Activated T-helper 1 cell treated with anti-CD3 and anti-CD28 coated beads, Interleukin-12 subunit alpha, Interleukin-12 subunit beta, Interleukin-2, Interleukin-4 antibody, amounts not matched to agents 30 ng/mL and 10 ng/mL and 1 ng/mL, durations not matched to agents 14 hours and 24 hours and 36 hours (primary cell): ENCODE measurements at regions not wholly inside any gene's neighbourhood (a gene's known extent, or its start where the extent isn't known, plus 50 kb on each side); places are given as distances from the start of the nearest gene placed in this dataset.

Experiments
- DNase-seq: peaks from one replicate; pipeline ENCODE4 v3.0.0; 2021; ENCODE audit warnings: low spot score
- H3K27ac Mint-ChIP-seq: one replicate; pipeline ENCODE4 v1.8.0; 2021; ENCODE audit warnings: mild to moderate bottlenecking, mixed read lengths
- H3K27me3 Mint-ChIP-seq: one replicate; pipeline ENCODE4 v1.8.0; 2022; ENCODE audit warnings: mild to moderate bottlenecking, moderate library complexity, mixed read lengths; ENCODE audit not compliant: insufficient read depth
- H3K36me3 Mint-ChIP-seq: one replicate; pipeline ENCODE4 v1.8.0; 2021; ENCODE audit warnings: low read depth, mixed read lengths
- H3K4me1 Mint-ChIP-seq: one replicate; pipeline ENCODE4 v1.8.0; 2021; ENCODE audit warnings: low read depth, mixed read lengths
- H3K4me3 Mint-ChIP-seq: one replicate; pipeline ENCODE4 v1.8.0; 2021; ENCODE audit warnings: mild to moderate bottlenecking, moderate library complexity, mixed read lengths
- H3K9me3 Mint-ChIP-seq: one replicate; pipeline ENCODE4 v1.8.0; 2021; ENCODE audit warnings: mixed read lengths
- intact Hi-C: fragments of 100-400 bp; cut with micrococcal nuclease; formaldehyde crosslinking; loops from one replicate; pipeline ENCODE4 v1.15.1; 2024

DNA sequence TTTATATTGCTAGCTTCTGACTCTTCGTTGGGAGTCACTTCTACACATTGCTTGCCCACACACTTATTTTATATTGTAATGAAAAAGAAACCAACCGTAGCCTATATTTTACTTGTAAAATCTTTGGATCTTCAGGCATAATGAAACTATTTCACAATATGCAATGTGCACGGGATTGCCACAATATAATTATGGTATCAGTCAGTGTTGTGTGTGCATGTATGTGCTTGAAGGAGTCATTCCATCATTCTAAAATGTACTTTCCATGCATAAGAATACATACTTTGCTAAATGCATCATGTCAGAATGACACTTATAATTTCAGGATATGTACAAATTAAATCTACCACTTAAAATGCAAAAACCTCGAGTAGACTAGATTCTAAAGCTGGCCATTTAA lies 64.0 kb upstream of the TLE4 start:
- Mint-ChIP-seq H3K27me3 (no peaks in the 10 kb centered on the region), H3K36me3 (no peaks in the 10 kb centered on the region), H3K4me1 (no peaks in the 10 kb centered on the region), H3K4me3 (no peak overlapping the region), H3K27ac (no peak overlapping the region), H3K9me3 (no peaks in the 10 kb centered on the region)
- intact Hi-C loops = no loop called here
- DNase-seq = no peak

DNA sequence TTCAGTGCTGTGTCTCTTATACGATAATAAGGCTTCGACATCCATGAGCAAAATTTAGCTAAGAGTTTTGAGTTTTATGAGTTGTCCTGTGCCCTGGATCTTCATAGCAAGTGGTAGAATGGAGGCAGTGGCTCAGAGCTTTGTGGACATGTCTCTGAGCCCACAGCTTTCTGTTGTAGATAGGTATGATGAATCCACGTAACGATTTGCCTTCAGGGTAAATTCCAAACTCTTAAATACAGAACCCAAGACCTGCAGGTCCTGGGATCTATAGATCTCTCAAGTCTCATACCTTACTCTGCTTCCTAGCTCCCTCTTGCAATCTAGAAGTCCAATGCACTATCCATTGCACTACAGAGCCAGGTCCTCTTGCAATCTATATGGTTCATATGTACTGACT lies 59.5 kb upstream of the TLE4 start:
- Mint-ChIP-seq H3K27me3 (peaks cover 2% of the 10 kb centered on the region), H3K9me3 (no peaks in the 10 kb centered on the region), H3K4me1 (no peaks in the 10 kb centered on the region), H3K27ac (no peak overlapping the region), H3K36me3 (no peaks in the 10 kb centered on the region), H3K4me3 (no peak overlapping the region)
- no peak for DNase-seq
- intact Hi-C loops = no loop called here
